ENCODE measurements at regions not wholly inside any gene's neighbourhood (a gene's known extent, or its start where the extent isn't known, plus 50 kb on each side); places are given as distances from the start of the nearest gene placed in this dataset.

DNA sequence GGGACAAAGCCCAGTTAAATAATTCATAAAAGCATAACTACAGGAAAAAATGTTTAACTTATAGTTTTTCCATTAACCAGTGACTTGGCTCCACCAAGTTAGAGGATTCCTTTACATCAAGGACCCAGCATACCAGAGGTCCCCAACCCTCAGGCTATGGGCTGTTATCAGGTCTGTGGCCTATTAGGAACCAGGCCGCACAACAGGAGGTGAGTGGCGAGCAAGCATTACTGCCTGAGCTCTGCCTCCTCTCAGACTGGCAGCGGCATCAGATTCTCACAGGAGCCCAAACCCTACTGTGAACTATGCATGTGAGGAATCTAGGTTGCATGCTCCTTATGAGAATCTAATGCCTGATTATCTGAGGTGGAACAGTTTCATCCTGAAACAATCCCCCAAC, 303.1 kb downstream of the ELAVL2 start:
- TF ChIP-seq, protein P1, sequence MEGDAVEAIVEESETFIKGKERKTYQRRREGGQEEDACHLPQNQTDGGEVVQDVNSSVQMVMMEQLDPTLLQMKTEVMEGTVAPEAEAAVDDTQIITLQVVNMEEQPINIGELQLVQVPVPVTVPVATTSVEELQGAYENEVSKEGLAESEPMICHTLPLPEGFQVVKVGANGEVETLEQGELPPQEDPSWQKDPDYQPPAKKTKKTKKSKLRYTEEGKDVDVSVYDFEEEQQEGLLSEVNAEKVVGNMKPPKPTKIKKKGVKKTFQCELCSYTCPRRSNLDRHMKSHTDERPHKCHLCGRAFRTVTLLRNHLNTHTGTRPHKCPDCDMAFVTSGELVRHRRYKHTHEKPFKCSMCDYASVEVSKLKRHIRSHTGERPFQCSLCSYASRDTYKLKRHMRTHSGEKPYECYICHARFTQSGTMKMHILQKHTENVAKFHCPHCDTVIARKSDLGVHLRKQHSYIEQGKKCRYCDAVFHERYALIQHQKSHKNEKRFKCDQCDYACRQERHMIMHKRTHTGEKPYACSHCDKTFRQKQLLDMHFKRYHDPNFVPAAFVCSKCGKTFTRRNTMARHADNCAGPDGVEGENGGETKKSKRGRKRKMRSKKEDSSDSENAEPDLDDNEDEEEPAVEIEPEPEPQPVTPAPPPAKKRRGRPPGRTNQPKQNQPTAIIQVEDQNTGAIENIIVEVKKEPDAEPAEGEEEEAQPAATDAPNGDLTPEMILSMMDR (IDR thresholded peaks at IDR 0.05) = no peak
- no peak for TF ChIP-seq POLR2A (IDR thresholded peaks at IDR 0.05)
